HK-2 (cell line): ENCODE measurements at regions not wholly inside any gene's neighbourhood (a gene's known extent, or its start where the extent isn't known, plus 50 kb on each side); places are given as distances from the start of the nearest gene placed in this dataset.

Experiments
- DNase-seq: peaks from one replicate; pipeline ENCODE4 v3.0.0-alpha.2; 2018; ENCODE audit not compliant: unreplicated experiment

DNA sequence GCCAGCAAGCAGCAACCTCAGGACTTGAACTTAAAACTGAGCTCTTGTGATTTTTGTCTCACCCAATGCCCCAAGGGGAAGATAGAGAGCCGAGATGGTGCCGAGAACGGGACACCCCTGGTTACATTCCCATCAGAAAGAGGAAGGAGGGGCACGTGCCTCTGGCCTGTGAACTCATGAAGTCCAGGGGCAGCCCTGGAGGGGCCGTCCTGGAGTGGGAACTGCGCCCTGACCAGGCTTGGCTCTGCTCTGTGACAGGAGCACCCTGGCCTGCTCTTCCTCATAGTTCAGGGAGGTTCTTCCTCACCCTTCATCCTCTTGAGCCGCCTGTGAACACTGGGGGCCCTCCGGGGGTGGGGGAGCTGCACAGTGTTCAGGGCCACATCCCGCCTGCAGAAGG lies 130.3 kb upstream of the FOXF1 start:
- no peak for DNase-seq

GRCh38 chr16:86381491-86381890 lies 128.8 kb upstream of the FOXF1 start:
- DNase-seq: no peak

GRCh38 chr16:86382067-86382773 lies 128.1 kb upstream of the FOXF1 start:
- no peak for DNase-seq

GRCh38 chr16:86382774-86383407 lies 127.4 kb upstream of the FOXF1 start:
- no peak for DNase-seq

DNA sequence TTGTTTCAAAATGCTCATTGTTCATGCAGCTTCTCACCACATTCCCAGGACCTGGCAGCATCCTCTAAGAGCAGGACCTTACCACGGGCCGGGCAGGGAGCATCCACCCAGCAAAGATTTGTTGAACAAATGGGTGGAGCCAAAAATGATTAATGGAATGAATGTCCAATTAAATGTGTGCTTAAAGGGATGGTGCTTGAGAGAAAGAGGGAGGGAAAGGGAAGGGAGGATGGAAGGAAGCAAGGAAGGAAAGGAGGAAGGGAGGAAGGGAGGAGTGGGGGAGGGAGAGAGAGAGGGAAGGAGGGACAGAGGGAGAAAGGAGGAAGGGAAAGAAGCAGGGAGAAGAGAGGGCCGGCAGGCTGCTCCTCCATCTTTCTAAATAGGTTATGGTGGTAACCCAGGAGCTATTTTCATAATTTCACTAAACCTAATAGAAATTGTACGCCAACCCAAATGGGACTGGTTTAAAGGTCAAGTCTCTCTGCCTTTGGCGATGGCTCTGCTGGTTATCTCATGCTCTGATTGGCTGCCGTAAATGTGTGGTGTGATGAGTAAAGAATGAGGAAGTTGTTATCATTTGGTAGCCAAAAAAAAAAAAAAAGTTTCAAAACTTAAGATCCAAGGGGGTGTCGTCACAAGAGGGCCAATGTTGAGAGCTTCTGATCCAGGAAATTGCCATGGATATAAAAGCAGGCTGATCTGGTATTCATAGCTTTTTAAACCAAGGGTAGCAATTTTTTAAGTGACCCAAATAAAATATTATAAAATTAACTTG lies 126.7 kb upstream of the FOXF1 start:
- no peak for DNase-seq

- DNase-seq: no peak
Observed at GRCh38 chr16:86384263-86384649, 126.1 kb upstream of the FOXF1 start.

- no peak for DNase-seq
Observed at GRCh38 chr16:86384980-86385379, 125.3 kb upstream of the FOXF1 start.

DNA sequence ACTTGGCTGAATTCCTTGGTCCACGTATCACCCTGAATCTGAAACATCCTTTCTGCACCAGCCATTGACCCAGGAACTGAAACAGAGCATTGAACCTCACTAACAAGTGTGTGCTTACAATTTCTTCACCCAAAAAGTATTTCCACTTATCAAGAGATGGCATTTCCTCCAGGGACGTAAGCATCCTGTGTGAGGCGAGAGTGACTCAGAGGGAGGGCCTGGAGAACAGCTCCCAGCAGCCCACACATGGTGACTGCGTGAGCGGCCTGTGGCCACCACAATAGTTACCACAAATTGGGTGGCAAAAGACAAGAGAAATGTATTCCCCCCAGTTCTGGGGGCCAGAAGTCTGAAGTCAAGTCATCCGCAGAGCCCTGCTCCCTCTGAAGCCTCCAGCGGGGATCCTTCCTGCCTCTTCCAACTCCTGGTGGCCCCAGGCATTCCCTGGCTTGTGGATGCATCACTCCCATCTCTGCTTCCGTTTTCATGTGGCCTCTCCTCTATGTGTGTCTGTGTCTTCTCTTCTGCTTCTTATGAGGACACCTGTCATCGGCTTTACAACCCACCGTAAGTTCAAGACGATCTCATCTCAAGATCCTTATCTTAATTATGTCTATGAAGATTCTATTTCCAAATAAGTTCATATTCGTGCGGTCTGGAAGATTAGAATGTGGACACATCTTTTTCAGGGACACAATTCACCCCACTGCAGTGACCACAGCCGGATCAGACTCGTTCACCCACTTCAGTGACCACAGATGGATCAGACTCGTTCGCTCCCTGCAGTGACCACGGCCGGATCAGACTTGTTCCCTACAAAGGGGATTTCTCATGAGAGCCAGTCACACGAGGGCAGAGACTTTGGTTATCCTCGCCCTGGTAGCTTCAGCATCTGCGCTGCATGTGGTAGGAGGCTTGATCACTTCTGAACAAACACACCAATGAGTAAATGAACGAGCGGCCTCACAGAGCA lies 122.6 kb upstream of the FOXF1 start:
- peak; percentile 7 for DNase-seq

DNA sequence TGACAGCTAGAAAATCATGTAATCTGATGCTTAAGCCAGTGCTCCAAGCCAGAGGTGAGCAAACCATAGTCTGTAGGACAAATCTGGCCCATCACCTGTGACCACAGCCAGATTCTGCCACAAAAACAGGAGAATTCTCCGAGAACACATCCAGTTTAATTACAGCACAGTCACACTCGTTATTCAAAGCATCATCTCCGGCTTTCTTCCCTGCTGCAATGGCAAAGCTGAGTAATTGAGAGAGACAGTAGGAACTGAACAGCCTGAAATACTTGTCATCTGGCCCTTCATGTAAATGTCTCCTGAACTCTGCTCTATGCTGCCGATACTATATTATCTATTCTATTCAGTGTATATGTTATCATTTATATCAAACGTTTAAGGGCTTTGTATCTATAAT lies 121.4 kb upstream of the FOXF1 start:
- no peak for DNase-seq

DNA sequence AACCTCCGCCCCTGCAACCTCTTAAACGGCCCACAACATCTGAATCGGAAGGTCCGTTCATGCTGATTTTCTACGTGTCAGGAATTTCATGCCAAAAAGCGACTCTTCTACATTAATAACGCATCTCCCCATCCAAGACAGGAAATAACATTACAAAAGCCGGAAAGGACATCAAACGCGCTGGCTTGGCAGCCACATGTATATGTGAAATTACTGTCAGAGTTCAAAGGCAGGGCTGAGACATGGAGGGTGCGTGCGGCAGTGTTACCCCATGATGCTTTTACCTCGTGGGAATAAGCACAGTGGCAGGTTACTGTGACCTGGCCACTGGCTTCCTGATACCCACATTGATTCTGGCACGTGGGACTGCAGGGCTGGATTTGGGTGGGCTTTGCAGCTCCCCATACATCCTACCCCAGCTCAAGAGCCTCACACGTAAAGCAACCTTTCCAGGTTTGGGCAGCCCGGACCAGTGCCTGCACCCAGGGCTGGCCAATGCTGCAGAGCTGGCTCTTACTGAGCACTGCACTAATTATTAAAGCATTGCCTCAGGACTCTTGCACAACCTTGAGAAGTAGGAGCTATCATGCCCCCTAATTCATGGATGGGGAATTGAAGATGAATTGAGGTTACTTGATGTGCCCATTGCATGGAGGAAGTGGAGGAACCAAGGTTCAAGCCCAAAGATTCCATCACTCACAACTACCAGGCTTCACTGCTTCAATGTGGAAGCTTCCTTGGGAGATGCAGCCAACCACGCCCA lies 120.6 kb upstream of the FOXF1 start:
- DNase-seq: no peak

DNA sequence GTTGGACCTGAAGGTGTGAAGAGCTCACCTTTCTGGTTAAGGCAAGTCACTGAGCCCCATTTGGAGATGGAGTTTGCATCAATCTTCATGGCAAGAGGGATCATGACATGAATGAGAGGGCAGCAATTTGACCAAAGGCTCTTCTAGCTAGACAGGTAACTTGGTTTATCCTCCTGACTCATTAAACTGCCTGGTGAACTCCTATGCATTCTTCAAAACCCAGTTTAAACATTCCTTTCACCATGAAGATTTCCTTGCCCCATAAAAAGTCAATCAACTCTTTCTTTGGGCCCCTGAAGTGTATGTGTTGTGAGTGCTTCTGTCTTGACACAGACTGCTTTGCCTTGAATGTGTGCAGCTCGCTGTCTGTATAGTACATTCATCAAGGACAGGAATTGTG lies 120.0 kb upstream of the FOXF1 start:
- DNase-seq: no peak

DNA sequence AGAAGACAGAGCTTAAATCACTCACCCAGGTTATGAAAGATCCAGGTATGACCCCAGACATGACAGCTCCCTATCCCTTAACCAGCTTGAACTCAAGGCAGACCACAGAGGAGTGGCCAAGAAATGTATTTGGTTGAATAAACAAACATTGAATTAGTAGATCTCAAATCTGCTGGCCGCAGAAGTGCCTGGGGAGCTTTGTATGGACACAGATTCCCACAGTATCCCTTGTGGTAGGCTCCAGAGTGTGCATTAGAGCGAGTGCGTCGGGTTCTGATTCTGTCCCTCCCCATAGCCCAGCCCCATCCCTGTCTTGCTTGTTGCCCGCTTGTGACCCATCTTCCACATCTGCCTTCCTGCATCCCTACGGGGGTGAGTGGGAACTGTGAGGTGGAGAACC lies 118.8 kb upstream of the FOXF1 start:
- DNase-seq: no peak

DNA sequence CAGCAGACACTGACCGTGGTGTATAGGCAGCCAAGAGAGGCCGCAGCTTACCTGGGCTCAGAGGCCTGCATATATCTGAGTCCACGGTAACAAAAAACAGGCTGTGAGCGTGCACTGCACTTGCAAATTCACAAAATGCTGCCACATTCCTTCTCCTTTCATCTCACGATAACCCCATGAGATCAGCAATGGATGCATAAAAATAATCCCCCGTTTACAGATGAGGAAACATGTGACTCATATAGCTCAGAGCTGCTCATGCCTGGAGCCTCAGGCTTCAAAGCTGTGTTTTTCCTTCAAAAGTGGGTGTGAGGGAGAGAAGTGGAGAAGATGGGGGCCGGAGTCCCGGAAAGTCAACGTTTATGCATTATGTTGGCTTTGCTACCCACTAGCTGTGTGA lies 118.3 kb upstream of the FOXF1 start:
- no peak for DNase-seq

DNA sequence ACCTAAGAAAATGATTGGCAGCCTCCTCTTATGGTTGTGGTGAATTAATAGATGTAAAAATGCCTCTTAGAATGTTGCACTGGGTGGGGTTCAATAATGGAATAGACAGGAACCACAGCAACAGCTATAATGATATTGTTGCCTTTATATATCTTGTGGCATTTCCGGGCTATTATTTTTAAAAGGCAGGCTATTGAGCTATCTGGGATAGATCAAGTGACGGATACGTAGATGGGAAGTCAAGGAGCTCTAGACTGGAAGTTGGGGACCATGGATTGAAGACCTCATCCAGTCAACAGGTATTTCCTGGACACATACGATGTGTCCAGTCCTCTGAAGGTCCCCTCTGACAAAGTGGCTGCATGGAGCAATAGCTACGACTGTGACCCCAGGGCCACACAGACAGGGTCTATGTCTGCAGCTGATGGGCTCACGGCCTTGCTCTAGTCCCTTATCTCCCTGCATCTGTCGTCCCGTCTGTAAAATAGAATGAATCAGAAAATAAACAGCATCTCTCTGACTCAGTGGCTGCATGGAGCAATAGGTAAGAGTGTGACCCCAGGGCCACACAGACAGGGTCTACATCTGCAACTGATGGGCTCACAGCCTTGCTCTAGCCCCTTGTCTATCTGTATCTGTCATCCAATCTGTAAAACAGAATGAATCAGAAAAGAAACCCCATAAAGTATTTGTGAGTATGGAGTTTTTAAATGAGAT lies 117.7 kb upstream of the FOXF1 start:
- no peak for DNase-seq

DNA sequence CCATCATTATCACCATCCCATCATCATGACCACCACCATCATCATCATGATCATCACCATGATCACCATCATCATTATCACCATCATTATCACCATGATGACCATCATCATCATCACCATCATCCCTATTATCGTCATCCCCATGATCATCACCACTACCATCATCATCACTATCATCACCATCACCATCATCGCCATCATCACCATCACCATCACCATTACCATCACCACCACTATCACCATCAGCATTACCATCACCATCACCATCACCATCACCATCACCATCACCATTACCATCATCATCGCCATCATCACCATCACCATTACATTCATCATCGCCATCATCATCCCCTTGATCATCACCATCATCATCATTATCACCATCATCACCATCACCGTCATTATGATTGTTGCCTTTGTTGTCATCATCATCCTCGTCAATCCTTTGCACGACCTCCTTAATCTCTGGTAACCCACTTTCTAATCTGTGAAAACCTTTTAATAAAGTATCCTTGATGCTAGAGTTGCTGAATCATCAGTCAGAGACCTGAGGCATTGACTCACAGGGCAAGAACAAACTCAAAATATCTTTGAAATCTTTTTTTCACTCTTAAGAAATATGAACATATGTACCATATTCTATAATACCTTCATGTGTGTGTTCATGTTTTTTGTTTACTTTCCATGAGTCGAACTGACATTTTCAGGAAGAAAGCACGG lies 116.3 kb upstream of the FOXF1 start:
- DNase-seq: no peak

- DNase-seq: no peak
Observed at GRCh38 chr16:86395477-86395876, 114.8 kb upstream of the FOXF1 start.

DNA sequence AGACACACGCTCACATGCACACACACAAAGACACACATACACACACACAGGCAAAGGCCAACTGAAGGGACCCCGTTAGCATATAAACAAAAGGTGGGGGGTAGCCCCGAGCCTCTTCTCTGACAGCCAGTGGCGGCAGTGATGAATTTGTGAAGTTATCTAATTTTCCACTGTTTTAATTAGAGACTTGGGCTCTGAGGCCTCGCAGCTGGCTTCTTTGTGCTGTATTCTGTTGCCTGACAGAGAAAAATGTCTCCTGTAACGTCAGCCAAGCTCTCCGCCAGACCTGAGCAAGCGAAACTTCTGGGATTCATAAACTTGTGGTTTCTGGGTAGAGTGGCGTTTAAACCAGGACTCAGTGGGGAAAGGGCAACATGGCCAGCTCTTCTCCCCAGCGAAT lies 113.9 kb upstream of the FOXF1 start:
- no peak for DNase-seq

DNA sequence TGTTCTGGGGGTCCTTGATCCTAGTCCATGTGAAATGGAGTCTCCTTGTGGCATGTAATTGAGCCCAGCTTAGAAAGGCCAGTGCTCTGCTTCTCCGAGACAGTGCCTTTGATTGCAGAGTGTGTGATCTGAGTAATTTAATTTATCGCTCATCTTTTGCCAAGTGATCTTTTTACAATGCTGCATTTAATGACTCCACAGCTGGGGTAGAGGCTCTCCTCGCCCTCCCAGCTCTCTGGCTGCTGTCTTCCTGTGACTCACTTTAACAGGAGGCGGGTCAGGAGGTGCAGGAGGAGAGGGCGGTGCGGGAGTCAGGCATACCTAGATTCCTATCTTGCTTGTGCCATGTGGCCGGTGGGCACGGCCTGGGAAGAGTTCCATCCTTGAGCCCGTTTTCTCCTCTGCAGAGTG lies 113.4 kb upstream of the FOXF1 start:
- peak; percentile 5 for DNase-seq

- DNase-seq: no peak
Observed at GRCh38 chr16:86398201-86398600, 112.1 kb upstream of the FOXF1 start.

- no peak for DNase-seq
Observed at GRCh38 chr16:86398622-86399021, 111.7 kb upstream of the FOXF1 start.
